Upper lobe of left lung (tissue), 6 donors: ENCODE measurements at regions not wholly inside any gene's neighbourhood (a gene's known extent, or its start where the extent isn't known, plus 50 kb on each side); places are given as distances from the start of the nearest gene placed in this dataset.

Experiments used
- ATAC-seq, 2 donors: fragments of 200-7000 bp; cut with Tn5 transposase; one replicate each; pipeline ENCODE4 v1.9.1; 2022; ENCODE audit warnings: mild to moderate bottlenecking in 2 of 2, moderate library complexity in 2 of 2; ENCODE audit not compliant: low FRiP score in 2 of 2
- DNase-seq, 2 donors: peaks; one replicate each; pipeline ENCODE4 v3.0.0-alpha.2; 2019 to 2020
- H3K27ac ChIP-seq, 4 donors: fragments of 200-600 bp; sonication (generic); one replicate each; pipeline ENCODE4 v1.5.1; 2016 to 2019
- H3K27me3 ChIP-seq, 4 donors: fragments of 200-600 bp; sonication (generic); one replicate each; pipeline ENCODE4 v1.5.1; 2017 to 2019
- H3K36me3 ChIP-seq, 4 donors: fragments of 200-600 bp; sonication (generic); one replicate each; pipeline ENCODE4 v1.5.1; 2016 to 2019
- H3K4me1 ChIP-seq, 4 donors: fragments of 200-600 bp; sonication (generic); one replicate each; pipeline ENCODE4 v1.5.1; 2018 to 2019
- H3K4me3 ChIP-seq, 4 donors: fragments of 200-600 bp; sonication (generic); one replicate each; pipeline ENCODE4 v1.5.1; 2017 to 2019; ENCODE audit warnings: mild to moderate bottlenecking in 2 of 4, moderate library complexity in 1 of 4
- H3K9me3 ChIP-seq, 4 donors: fragments of 200-600 bp; sonication (generic); one replicate each; pipeline ENCODE4 v1.5.1; 2018 to 2019
- EP300 ChIP-seq, 4 donors: sonication (generic); formaldehyde crosslinking; IDR thresholded peaks; one replicate each; pipeline ENCODE4 v1.5.1; 2017; ENCODE audit warnings: antibody characterized with exemption in 4 of 4, control low read depth in 2 of 4
- POLR2A ChIP-seq, 4 donors: fragments of 450-650 bp; IDR thresholded peaks; one replicate each; pipeline ENCODE4 v1.5.1; 2016 to 2017; ENCODE audit warnings: antibody characterized with exemption in 4 of 4, mild to moderate bottlenecking in 2 of 4
- POLR2AphosphoS5 ChIP-seq, 2 donors: sonication (generic); formaldehyde crosslinking; IDR thresholded peaks; one replicate each; pipeline ENCODE4 v1.5.1; 2017; ENCODE audit warnings: antibody characterized with exemption in 2 of 2
- WGBS, 2 donors: methylation state at CpG; one replicate each; pipeline ENCODE4 v1.1.5; 2017 to 2018; 5-methylcytosine and 5-hydroxymethylcytosine counted together
- TF ChIP-seq, protein P1 (sequence below), 6 experiments: fragments of 450-650 bp in 4 of 6; fragments of 200-600 bp in 2 of 6; sonication (generic) in 2 of 6; IDR thresholded peaks; one replicate each; pipeline ENCODE4 v1.5.1; 2016 to 2019; ENCODE audit warnings: antibody characterized with exemption in 6 of 6
- donor health status: DM: no; HTN: no; CAD: no; lungs with moderate emphysema.
- donor health status: DM: no; HTN: yes; CAD: no; lungs with severe emphysema.

DNA sequence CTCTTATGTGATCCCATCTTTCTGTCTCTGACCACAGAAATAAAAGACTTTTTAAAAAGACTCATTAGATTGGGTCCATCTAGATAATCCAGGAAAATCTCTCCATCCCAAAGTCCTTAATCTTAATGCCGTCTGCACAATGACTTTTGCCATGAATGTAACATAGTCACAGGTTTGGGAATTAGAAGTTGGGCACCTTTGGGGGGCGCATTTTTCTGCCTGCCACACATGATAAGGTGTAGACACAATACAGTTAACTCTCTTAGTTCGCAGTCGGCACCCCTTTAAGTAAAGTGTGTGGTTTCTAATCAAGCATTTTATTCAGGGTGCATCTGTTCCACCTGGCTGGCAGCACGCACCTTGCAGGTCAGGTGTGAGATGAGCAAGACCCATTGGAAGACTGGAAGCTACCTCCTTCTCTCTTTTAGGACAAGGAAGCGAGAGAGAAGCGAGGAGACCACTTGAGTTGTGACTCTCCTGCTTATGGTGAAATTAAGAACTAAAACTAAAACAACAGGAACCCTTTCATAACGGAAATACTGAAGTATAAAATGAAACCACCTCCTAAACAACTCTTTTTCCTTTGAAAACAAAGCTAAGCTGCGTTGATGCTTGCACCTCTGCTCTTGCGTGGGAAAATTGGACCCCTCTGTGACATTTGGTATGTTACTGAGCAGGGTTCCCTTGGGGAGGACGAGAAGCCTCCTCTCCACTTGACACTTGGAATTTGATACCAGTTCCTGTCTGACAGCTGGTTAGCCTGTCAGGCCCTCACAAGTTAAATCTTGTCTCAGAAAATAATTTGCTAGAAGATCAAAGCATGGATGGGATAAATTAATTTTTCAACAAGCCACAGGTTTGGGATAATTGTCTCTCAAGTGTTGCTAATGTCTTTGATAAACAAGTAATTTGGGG, 304.6 kb upstream of the DMRT1 start:
- ATAC-seq (no peak), DNase-seq (no peak)
- Histone ChIP-seq H3K27me3 (no peaks in the 10 kb centered on the region), H3K36me3 (no peaks in the 10 kb centered on the region), H3K27ac (no peak overlapping the region), H3K9me3 (no peaks in the 10 kb centered on the region), H3K4me3 (no peak overlapping the region), H3K4me1 (peaks cover 0 to 13% (median 7%) of the 10 kb centered on the region in 4 donors)
- no peak for TF ChIP-seq EP300 (IDR thresholded peaks at IDR 0.05)
- TF ChIP-seq POLR2AphosphoS5 (IDR thresholded peaks at IDR 0.05), result no peak
- TF ChIP-seq, protein P1, sequence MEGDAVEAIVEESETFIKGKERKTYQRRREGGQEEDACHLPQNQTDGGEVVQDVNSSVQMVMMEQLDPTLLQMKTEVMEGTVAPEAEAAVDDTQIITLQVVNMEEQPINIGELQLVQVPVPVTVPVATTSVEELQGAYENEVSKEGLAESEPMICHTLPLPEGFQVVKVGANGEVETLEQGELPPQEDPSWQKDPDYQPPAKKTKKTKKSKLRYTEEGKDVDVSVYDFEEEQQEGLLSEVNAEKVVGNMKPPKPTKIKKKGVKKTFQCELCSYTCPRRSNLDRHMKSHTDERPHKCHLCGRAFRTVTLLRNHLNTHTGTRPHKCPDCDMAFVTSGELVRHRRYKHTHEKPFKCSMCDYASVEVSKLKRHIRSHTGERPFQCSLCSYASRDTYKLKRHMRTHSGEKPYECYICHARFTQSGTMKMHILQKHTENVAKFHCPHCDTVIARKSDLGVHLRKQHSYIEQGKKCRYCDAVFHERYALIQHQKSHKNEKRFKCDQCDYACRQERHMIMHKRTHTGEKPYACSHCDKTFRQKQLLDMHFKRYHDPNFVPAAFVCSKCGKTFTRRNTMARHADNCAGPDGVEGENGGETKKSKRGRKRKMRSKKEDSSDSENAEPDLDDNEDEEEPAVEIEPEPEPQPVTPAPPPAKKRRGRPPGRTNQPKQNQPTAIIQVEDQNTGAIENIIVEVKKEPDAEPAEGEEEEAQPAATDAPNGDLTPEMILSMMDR (IDR thresholded peaks at IDR 0.05), result no peak
- TF ChIP-seq POLR2A (IDR thresholded peaks at IDR 0.05), result no peak
- 71 to 74% methylated on average over 11 of the region's 11 CpGs for WGBS, 2 donors

DNA sequence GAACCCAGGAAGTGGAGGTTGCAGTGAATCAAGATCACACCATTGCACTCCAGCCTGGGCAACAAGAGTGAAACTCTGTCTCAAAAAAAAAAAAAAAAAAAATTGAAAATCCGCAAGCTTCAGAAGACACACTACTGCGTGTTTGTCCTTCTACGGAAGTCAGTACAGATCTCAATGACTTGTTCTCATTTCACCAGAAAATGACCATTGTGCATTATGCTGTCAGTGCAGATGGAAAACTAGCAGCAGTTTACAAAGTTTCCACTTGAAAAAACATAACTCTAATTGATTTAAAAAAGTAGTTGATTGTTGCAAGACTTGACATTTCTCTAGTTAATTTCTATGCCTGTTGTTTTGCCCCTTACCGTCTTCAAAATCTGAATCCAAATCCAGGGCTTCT, 298.0 kb upstream of the DMRT1 start:
- H3K4me3 ChIP-seq, result no peak overlapping the region
- no peaks in the 10 kb centered on the region for H3K9me3 ChIP-seq
- H3K27ac ChIP-seq, result no peak overlapping the region
- no peak for ATAC-seq
- 48 to 87% methylated on average over 4 of the region's 4 CpGs for WGBS, 2 donors
- no peaks in the 10 kb centered on the region for H3K27me3 ChIP-seq
- TF ChIP-seq POLR2AphosphoS5 (IDR thresholded peaks at IDR 0.05), result no peak
- no peak for TF ChIP-seq POLR2A (IDR thresholded peaks at IDR 0.05)
- no peak for TF ChIP-seq EP300 (IDR thresholded peaks at IDR 0.05)
- TF ChIP-seq, protein P1 (IDR thresholded peaks at IDR 0.05), result no peak
- peaks cover 7 to 18% (median 14%) of the 10 kb centered on the region in 4 donors for H3K4me1 ChIP-seq
- DNase-seq, result no peak
- H3K36me3 ChIP-seq, result no peaks in the 10 kb centered on the region

DNA sequence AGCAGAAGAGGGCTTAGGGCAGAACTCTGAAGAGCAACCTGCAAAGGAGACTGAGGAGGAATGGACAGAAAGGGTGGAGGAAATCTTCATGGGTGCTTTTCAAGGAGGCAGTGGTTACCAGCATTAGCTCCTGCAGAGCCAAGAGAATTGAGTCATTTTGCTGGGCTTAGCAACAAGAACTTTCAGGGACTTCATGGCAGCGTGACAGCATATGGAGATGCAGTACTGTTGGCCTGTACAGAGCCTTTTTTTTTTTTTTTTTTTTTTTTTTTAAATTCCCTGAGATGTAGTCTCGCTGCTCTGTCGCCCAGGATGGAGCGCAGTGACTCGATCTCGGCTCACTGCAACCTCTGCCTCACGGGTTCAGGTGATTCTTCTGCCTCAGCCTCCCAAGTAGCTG, 296.0 kb upstream of the DMRT1 start:
- WGBS, 2 donors, result 83 to 91% methylated on average over 6 to 7 of the region's 7 CpGs
- TF ChIP-seq, protein P1 (IDR thresholded peaks at IDR 0.05), result no peak
- TF ChIP-seq POLR2A (IDR thresholded peaks at IDR 0.05), result no peak
- Histone ChIP-seq H3K9me3 (no peaks in the 10 kb centered on the region), H3K27me3 (no peaks in the 10 kb centered on the region), H3K4me1 (peaks cover 7 to 18% (median 14%) of the 10 kb centered on the region in 4 donors), H3K36me3 (peaks cover 0 to 8% (median 0%) of the 10 kb centered on the region in 4 donors), H3K27ac (no peak overlapping the region), H3K4me3 (no peak overlapping the region)
- ATAC-seq (peak in 1 of 2 donors; percentile 86), DNase-seq (no peak)

DNA sequence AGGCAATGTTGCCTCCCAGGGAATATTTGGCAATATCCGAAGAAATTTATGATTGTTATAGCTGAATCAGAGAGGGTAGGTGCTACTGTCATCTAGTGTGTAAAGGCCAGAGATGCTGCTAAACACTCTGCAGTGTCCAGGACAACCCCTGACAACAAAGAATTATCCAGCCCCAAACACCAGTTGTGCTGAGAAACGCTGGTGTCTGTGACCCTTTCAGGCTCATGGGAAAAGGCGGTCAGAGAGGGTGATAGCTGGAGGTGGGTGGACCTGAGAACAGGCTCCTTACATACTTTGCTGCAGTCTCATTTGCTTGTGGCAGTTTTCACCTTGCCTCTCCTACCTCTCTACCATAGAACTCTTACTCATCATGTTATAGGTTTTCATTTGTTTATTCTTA, 295.3 kb upstream of the DMRT1 start:
- peak; percentile 31 to 33 for ATAC-seq

More for the DNA sequence above, 295.3 kb upstream of the DMRT1 start:
- no peaks in the 10 kb centered on the region for H3K27me3 ChIP-seq
- H3K36me3 ChIP-seq, result peaks cover 0 to 8% (median 0%) of the 10 kb centered on the region in 4 donors
- TF ChIP-seq POLR2AphosphoS5 (IDR thresholded peaks at IDR 0.05) (no peak), POLR2A (IDR thresholded peaks at IDR 0.05) (no peak), EP300 (IDR thresholded peaks at IDR 0.05) (no peak)
- TF ChIP-seq, protein P1 (IDR thresholded peaks at IDR 0.05), result no peak
- 67 to 70% methylated on average over 3 of the region's 3 CpGs for WGBS, 2 donors
- no peak for DNase-seq
- H3K4me3 ChIP-seq, result no peak overlapping the region
- H3K9me3 ChIP-seq, result no peaks in the 10 kb centered on the region
- peaks cover 7 to 18% (median 14%) of the 10 kb centered on the region in 4 donors for H3K4me1 ChIP-seq
- peak overlapping the region in 1 of 4 donors; percentile 8 for H3K27ac ChIP-seq
